VCaP (cell line): ENCODE measurements at regions not wholly inside any gene's neighbourhood (a gene's known extent, or its start where the extent isn't known, plus 50 kb on each side); places are given as distances from the start of the nearest gene placed in this dataset.

Experiments used
- H3K27ac ChIP-seq: fragments of 450-650 bp; 2 replicates; pipeline ENCODE4 v1.5.1; 2017
- TF ChIP-seq, protein P1 (sequence below): fragments of 450-650 bp; conservative IDR thresholded peaks from 2 replicates; pipeline ENCODE4 v1.5.1; 2017; ENCODE audit warnings: mild to moderate bottlenecking, moderate library complexity

DNA sequence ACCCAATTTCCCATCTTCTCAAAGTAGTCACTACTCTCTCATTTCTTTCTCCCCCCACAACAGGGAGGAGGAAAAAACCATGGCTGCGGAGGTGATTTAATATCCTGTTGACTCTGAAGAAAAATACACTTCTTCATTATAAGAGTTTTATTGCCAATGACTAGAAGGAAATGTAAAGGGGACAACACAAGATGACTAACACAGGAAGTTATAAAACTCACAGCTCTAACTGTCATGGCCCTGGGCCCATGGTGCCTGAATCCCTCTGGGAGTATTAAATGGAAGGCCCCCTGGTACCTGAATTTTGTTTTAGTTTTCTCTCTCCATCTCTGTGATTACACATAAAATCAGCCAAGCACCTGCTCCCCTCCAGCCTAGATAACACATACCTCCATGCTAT lies 352.8 kb upstream of the FAT3 start:
- no peak overlapping the region for H3K27ac ChIP-seq
- TF ChIP-seq, protein P1, sequence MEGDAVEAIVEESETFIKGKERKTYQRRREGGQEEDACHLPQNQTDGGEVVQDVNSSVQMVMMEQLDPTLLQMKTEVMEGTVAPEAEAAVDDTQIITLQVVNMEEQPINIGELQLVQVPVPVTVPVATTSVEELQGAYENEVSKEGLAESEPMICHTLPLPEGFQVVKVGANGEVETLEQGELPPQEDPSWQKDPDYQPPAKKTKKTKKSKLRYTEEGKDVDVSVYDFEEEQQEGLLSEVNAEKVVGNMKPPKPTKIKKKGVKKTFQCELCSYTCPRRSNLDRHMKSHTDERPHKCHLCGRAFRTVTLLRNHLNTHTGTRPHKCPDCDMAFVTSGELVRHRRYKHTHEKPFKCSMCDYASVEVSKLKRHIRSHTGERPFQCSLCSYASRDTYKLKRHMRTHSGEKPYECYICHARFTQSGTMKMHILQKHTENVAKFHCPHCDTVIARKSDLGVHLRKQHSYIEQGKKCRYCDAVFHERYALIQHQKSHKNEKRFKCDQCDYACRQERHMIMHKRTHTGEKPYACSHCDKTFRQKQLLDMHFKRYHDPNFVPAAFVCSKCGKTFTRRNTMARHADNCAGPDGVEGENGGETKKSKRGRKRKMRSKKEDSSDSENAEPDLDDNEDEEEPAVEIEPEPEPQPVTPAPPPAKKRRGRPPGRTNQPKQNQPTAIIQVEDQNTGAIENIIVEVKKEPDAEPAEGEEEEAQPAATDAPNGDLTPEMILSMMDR, result no peak

DNA sequence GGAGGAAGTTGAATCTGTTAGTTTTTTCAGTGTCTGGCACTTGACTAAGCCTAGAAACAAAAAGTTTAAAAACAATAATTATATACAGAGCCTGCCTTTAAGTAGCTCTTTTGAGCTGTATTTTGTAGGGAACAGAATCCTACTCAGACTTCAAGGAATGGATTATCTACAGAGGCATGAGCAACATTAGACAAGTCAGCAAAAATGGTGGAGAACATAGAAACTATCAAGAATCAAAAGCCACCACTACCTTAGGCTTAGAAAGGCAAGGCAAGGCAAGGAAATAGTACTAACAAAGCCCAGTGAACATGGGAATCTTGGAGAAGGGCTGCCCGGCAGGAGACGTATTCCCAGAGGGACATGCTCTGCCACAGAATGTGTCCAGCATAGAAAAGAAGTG lies 353.6 kb upstream of the FAT3 start:
- H3K27ac ChIP-seq, result no peak overlapping the region

DNA sequence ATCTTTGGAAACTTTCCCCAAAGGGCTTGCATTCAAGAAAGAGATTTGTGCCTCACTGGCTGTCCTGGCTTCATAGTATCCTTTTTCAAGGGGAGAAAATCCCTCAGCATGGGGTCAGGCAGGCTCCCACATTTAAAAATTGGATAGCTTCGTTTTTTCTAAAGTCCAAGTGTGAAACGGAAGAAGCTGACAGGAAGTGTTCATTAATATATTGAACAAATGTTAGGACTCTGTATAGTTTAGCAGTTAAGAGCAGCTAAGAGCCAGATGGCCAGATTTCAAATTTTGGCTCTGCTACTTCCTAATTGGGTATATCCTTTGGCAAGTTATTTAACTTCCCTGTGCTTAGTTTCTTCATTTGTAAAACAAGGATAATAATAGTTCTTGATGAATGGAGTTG lies 354.9 kb upstream of the FAT3 start:
- H3K27ac ChIP-seq, result no peak overlapping the region
- TF ChIP-seq, protein P1, result no peak

More for the DNA sequence above, 353.6 kb upstream of the FAT3 start:
- TF ChIP-seq, protein P1, result no peak

DNA sequence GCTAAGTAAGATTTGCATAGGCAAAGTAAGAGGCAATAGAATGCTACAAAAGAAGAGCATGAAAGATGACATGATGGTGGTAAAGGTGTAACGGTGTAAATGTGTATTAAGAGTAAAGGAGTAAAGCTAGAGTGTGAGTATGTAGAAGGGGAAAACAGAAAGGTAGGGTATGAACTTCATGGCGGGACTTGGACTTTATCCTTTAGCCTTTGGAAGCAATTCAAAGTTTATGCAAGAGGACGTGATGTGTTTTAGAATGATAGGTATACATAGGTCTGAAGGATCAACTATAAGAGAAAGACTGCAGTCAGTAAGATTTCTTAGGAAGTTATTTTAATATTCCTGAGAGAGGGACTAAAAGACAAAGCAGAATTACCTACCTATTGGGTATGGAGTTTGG lies 358.0 kb upstream of the FAT3 start:
- TF ChIP-seq, protein P1, result no peak
- H3K27ac ChIP-seq, result no peak overlapping the region

DNA sequence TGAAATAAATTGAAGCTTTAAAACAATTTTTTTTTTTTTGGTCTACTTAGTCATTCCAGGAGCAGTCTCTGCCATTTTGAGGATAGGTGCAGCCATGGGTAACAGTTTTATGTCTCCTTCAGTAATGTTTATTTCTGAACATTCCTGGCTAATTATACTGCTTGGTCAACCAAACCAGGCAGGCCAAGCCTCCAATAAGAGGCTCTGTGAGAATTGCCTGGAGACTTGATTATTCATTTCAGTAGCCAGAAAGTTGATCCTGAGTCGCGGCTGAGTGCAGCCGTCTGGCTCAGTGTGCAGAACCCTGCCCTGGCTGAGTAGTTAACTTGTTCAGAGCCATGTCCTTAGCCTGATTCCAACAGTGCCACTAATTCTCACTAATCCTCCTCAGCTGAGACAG lies 364.0 kb upstream of the FAT3 start:
- H3K27ac ChIP-seq, result no peak overlapping the region
- TF ChIP-seq, protein P1, result no peak

DNA sequence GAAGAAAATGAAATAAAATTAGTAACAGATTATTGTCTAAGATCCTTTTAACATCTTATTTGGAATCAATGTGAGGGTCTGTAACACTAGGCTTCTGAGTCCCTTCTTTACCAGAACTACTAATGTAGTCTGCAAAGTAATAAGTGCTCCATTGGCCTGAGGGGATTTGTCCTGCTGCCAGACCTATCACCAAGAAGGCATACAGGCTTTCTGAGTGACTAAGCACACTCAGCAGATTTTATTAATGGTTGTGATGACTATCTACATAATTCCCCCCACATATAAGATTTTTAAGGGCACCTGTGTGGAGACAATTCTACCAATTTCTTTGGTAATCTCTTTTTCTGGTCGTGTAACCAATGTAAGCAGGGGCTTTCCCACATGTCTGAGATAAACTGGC lies 365.0 kb upstream of the FAT3 start:
- TF ChIP-seq, protein P1, result no peak
- no peak overlapping the region for H3K27ac ChIP-seq

DNA sequence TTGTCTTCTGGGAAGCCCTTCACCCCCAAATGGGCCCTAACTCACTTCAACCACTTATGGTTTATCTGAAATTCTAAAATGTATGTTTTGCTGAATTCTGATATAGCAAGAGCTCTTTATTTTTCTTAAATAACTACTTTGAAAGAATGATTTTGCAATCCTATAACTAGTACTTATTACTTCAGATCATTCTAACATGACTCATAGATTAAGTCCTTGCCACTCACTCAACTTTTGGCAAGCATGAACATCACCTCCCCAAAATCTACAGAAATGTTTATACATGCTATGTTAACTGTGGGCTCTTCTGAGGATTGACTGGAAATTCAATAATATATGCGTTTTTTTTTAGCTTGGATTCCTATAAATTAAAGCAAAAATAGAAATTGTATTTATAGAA lies 367.4 kb upstream of the FAT3 start:
- no peak overlapping the region for H3K27ac ChIP-seq
- TF ChIP-seq, protein P1, result no peak

DNA sequence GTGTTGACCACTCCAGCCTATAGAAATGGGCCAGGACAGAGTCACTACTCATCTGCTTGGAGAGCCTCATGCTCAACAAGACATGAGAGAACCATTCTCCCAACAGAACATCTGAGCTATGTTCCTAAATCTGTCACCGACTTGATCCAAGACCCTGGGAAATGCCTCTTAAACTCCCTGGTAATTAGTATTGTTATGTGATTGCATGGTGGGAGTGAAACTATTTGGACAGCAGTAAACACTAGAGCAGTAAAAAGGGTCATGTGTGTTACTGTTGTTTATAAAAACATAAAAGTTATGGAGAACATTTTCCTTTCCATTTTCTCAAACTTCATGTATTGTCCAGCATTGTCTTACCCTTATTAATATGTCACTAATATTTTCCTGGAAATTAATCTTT lies 369.8 kb upstream of the FAT3 start:
- TF ChIP-seq, protein P1, result no peak
- H3K27ac ChIP-seq, result no peak overlapping the region
